Body of pancreas (tissue), 4 donors: ENCODE measurements at regions not wholly inside any gene's neighbourhood (a gene's known extent, or its start where the extent isn't known, plus 50 kb on each side); places are given as distances from the start of the nearest gene placed in this dataset.

Experiments
- ATAC-seq: fragments of 150-250 bp; one replicate; pipeline ENCODE4 v1.9.1; 2016
- DNase-seq, 4 donors: peaks; one replicate each; pipeline ENCODE4 v3.0.0-alpha.2; 2019
- H3K27ac ChIP-seq, 4 donors: fragments of 200-600 bp; sonication (generic); 1 replicate in 3 of 4; 2 replicates in 1 of 4; pipeline versions ENCODE4 v1.5.1 to v1.6.1; 2016 to 2019; ENCODE audit warnings: mild to moderate bottlenecking in 1 of 4, mixed read lengths in 1 of 4, moderate library complexity in 1 of 4
- H3K27me3 ChIP-seq, 2 donors: fragments of 200-600 bp; sonication (generic); one replicate each; pipeline ENCODE4 v1.6.0; 2016; ENCODE audit warnings: mild to moderate bottlenecking in 1 of 2
- H3K36me3 ChIP-seq, 2 donors: fragments of 200-600 bp; sonication (generic); replicated peaks in 1 of 2; 2 replicates each; pipeline ENCODE4 v1.5.1; 2016; ENCODE audit warnings: low read depth in 2 of 2; ENCODE audit not compliant: insufficient read depth in 1 of 2
- H3K4me1 ChIP-seq: fragments of 200-600 bp; sonication (generic); one replicate; pipeline ENCODE4 v1.6.0; 2016
- H3K4me3 ChIP-seq, 2 donors: fragments of 200-600 bp; sonication (generic); 1 replicate in 1 of 2; 2 replicates in 1 of 2; pipeline ENCODE4 v1.5.1; 2016 to 2019
- H3K9me3 ChIP-seq, 3 donors: fragments of 200-600 bp; sonication (generic); 1 replicate in 2 of 3; 2 replicates in 1 of 3; pipeline ENCODE4 v1.5.1; 2016
- POLR2A ChIP-seq, 3 donors: fragments of 450-650 bp; IDR thresholded peaks; one replicate each; pipeline ENCODE4 v1.6.1; 2016; ENCODE audit warnings: antibody characterized with exemption in 3 of 3, mild to moderate bottlenecking in 2 of 3
- WGBS, 2 donors: methylation state at CpG; one replicate each; pipeline ENCODE4 v1.1.5; 2017; 5-methylcytosine and 5-hydroxymethylcytosine counted together
- intact Hi-C: fragments of 100-400 bp; cut with DNase I; formaldehyde crosslinking; loops from one replicate; pipeline ENCODE4 v1.15.1; 2023
- TF ChIP-seq, protein P1 (sequence below), 7 experiments: fragments of 450-650 bp in 4 of 7; fragments of 200-600 bp in 3 of 7; sonication (generic) in 3 of 7; IDR thresholded peaks; one replicate each; pipeline ENCODE4 v1.5.1; 2016 to 2019; ENCODE audit warnings: antibody characterized with exemption in 7 of 7

DNA sequence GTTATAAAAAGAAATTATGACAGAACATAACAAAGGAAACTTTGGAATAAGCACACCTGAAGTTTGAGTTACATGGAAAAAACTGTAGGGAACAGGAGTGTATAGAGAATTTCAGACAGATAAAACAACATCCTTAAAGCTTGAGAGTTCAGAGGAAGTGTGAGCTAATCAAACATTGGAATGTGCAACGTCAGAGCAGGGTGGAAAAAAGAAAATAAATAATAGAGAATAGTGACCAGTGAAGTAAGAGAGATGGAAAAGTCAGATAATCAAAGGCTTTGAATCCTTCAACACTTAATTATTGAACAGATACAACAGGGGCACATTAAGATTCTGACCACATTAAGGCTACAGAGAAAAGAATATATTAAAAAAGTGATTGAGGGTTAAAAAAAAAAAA, 128.5 kb upstream of the CDH10 start:
- Histone ChIP-seq H3K27me3 (no peaks in the 10 kb centered on the region), H3K4me1 (no peaks in the 10 kb centered on the region), H3K27ac (no peak overlapping the region), H3K36me3 (no peaks in the 10 kb centered on the region), H3K4me3 (no peak overlapping the region), H3K9me3 (no peaks in the 10 kb centered on the region)
- 3 to 9% methylated on average over 1 of the region's 1 CpG for WGBS, 2 donors
- DNase-seq, result no peak
- TF ChIP-seq POLR2A (IDR thresholded peaks at IDR 0.05), result no peak
- TF ChIP-seq, protein P1, sequence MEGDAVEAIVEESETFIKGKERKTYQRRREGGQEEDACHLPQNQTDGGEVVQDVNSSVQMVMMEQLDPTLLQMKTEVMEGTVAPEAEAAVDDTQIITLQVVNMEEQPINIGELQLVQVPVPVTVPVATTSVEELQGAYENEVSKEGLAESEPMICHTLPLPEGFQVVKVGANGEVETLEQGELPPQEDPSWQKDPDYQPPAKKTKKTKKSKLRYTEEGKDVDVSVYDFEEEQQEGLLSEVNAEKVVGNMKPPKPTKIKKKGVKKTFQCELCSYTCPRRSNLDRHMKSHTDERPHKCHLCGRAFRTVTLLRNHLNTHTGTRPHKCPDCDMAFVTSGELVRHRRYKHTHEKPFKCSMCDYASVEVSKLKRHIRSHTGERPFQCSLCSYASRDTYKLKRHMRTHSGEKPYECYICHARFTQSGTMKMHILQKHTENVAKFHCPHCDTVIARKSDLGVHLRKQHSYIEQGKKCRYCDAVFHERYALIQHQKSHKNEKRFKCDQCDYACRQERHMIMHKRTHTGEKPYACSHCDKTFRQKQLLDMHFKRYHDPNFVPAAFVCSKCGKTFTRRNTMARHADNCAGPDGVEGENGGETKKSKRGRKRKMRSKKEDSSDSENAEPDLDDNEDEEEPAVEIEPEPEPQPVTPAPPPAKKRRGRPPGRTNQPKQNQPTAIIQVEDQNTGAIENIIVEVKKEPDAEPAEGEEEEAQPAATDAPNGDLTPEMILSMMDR (IDR thresholded peaks at IDR 0.05), result no peak
- intact Hi-C loops, result no loop called here
- no peak for ATAC-seq

DNA sequence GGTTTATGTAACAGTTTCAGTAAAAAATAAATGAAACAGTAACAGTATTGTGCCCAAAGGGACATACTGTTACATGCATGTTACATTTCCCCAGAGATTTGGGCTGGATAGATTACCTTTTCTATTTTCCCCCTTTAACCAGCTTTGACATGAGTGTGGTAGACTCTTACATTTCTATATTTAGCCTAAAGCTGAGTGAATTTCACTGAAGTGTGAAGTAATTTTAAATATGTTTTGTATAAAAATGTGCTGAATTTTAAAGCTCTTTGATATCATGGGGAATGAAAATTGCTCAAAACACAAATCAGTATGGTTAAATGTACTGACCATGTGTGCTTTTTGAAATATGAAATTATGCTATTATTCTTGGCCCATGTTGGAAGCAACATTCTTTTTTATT, 122.3 kb upstream of the CDH10 start:
- Histone ChIP-seq H3K4me1 (no peaks in the 10 kb centered on the region), H3K27ac (no peak overlapping the region), H3K36me3 (no peaks in the 10 kb centered on the region), H3K4me3 (no peak overlapping the region), H3K9me3 (peaks cover 0 to 9% (median 0%) of the 10 kb centered on the region in 3 donors), H3K27me3 (no peaks in the 10 kb centered on the region)
- DNase-seq (no peak), ATAC-seq (no peak)
- TF ChIP-seq POLR2A (IDR thresholded peaks at IDR 0.05), result no peak
- TF ChIP-seq, protein P1 (IDR thresholded peaks at IDR 0.05), result no peak
- intact Hi-C loops, result no loop called here

DNA sequence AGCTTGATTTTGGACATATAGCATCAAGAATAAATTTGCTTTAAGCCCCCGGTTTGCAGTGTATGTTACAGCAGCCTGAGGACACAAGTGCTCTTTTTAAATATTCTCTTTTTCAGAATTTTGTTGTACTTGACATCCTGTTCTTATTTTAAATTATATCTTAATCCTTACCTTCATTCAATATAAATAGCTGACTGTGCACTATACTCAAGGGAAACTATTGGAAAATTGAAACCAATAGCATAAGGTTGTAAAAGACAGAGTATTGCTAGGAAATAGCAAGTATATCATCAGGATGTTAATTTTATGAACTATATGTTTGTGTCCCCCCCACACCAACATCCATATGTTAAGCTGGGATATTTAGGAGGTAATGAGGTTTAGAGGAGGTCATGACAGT, 120.4 kb upstream of the CDH10 start:
- Histone ChIP-seq H3K4me3 (no peak overlapping the region), H3K36me3 (no peaks in the 10 kb centered on the region), H3K9me3 (peaks cover 0 to 9% (median 0%) of the 10 kb centered on the region in 3 donors), H3K27me3 (no peaks in the 10 kb centered on the region), H3K27ac (no peak overlapping the region), H3K4me1 (no peaks in the 10 kb centered on the region)
- 80 to 82% methylated on average over 1 of the region's 1 CpG for WGBS, 2 donors
- no peak for DNase-seq
- intact Hi-C loops, result no loop called here
- TF ChIP-seq, protein P1 (IDR thresholded peaks at IDR 0.05), result no peak
- TF ChIP-seq POLR2A (IDR thresholded peaks at IDR 0.05), result no peak
- ATAC-seq, result no peak

DNA sequence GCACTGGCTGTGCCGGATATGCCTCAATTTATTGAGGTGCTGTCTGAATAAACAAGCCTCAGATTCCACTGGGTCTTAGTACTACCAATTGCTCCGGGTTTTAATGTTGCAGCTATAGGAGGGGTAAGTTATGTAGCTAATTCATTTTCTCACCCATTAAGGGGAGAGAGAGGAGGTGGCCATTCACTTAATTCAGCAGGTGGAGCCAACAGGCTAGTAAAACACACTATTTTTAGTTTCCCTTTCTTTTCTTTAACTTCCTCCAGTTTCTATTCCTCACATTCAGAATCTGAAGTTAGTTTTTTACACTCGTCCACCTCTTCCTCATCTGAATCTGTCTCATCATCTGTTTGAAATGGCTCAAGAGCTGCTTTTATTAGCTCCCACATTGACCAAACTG, 105.6 kb upstream of the CDH10 start:
- Histone ChIP-seq H3K36me3 (no peaks in the 10 kb centered on the region), H3K9me3 (no peaks in the 10 kb centered on the region), H3K27me3 (no peaks in the 10 kb centered on the region), H3K4me3 (no peak overlapping the region), H3K27ac (no peak overlapping the region), H3K4me1 (no peaks in the 10 kb centered on the region)
- intact Hi-C loops, result no loop called here
- TF ChIP-seq, protein P1 (IDR thresholded peaks at IDR 0.05), result no peak
- no peak for TF ChIP-seq POLR2A (IDR thresholded peaks at IDR 0.05)
- ATAC-seq (no peak), DNase-seq (no peak)
- 60 to 66% methylated on average over 3 of the region's 3 CpGs for WGBS, 2 donors

DNA sequence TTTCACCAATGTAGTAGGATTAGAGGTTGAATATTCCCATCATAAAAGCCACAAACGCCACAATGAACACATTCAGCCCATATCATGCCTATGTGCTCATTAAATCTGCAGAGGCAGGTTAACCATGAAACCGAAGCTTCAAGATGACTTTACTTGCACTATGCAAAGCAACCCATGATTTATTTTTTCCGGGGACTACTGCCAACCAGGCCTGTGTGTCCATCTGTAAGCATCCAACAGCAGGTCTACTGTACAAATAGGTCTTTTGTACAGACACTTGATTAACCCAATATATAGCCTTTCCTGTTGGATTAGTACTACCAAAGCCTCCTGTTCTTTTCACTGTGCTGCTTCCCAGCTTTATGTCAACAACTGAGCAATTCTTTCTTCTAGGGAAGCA, 104.9 kb upstream of the CDH10 start:
- Histone ChIP-seq H3K27ac (no peak overlapping the region), H3K4me3 (no peak overlapping the region), H3K9me3 (no peaks in the 10 kb centered on the region), H3K4me1 (no peaks in the 10 kb centered on the region), H3K27me3 (no peaks in the 10 kb centered on the region), H3K36me3 (no peaks in the 10 kb centered on the region)
- 70 to 71% methylated on average over 3 of the region's 3 CpGs for WGBS, 2 donors
- TF ChIP-seq, protein P1 (IDR thresholded peaks at IDR 0.05), result no peak
- TF ChIP-seq POLR2A (IDR thresholded peaks at IDR 0.05), result no peak
- intact Hi-C loops, result no loop called here
- ATAC-seq, result no peak
- no peak for DNase-seq
